GM21367 (cell line): ENCODE measurements at regions not wholly inside any gene's neighbourhood (a gene's known extent, or its start where the extent isn't known, plus 50 kb on each side); places are given as distances from the start of the nearest gene placed in this dataset.

Experiments
- ATAC-seq: cut with Tn5 transposase; IDR thresholded peaks from one replicate; pipeline ENCODE4 v1.9.1; 2021; ENCODE audit not compliant: unreplicated experiment

- no peak for ATAC-seq
Observed at GRCh38 chr18:25651553-25651952, 299.6 kb upstream of the ZNF521 start.

- ATAC-seq: no peak
Observed at GRCh38 chr18:25650201-25650941, 298.4 kb upstream of the ZNF521 start.

- no peak for ATAC-seq
Observed at GRCh38 chr18:25648716-25649260, 296.8 kb upstream of the ZNF521 start.

- ATAC-seq: no peak
Observed at GRCh38 chr18:25647404-25647803, 295.4 kb upstream of the ZNF521 start.

GRCh38 chr18:25646971-25647370 is 295.0 kb upstream of the ZNF521 start:
- ATAC-seq: no peak

- no peak for ATAC-seq
Observed at GRCh38 chr18:25639596-25639995, 287.6 kb upstream of the ZNF521 start.

- no peak for ATAC-seq
Observed at GRCh38 chr18:25633563-25633962, 281.6 kb upstream of the ZNF521 start.

GRCh38 chr18:25630682-25631081 is 278.7 kb upstream of the ZNF521 start:
- ATAC-seq: no peak

GRCh38 chr18:25621682-25622081 is 269.7 kb upstream of the ZNF521 start:
- no peak for ATAC-seq

GRCh38 chr18:25621144-25621543 is 269.2 kb upstream of the ZNF521 start:
- ATAC-seq: no peak

- ATAC-seq: no peak
Observed at GRCh38 chr18:25614168-25614567, 262.2 kb upstream of the ZNF521 start.

GRCh38 chr18:25612466-25612865 is 260.5 kb upstream of the ZNF521 start:
- ATAC-seq: no peak

- ATAC-seq: no peak
Observed at GRCh38 chr18:25608091-25608490, 256.1 kb upstream of the ZNF521 start.

GRCh38 chr18:25604894-25605597 is 253.1 kb upstream of the ZNF521 start:
- ATAC-seq: no peak

GRCh38 chr18:25604196-25604893 is 252.4 kb upstream of the ZNF521 start:
- ATAC-seq: no peak

- ATAC-seq: no peak
Observed at GRCh38 chr18:25599443-25599842, 247.5 kb upstream of the ZNF521 start.

- ATAC-seq: no peak
Observed at GRCh38 chr18:25597476-25597875, 245.5 kb upstream of the ZNF521 start.

- no peak for ATAC-seq
Observed at GRCh38 chr18:25595274-25596060, 243.5 kb upstream of the ZNF521 start.

GRCh38 chr18:25594351-25594750 is 242.4 kb upstream of the ZNF521 start:
- ATAC-seq: no peak

- ATAC-seq: no peak
Observed at GRCh38 chr18:25592804-25593360, 240.9 kb upstream of the ZNF521 start.

- ATAC-seq: no peak
Observed at GRCh38 chr18:25590456-25590855, 238.5 kb upstream of the ZNF521 start.
